Ovary (tissue), 7 donors: ENCODE measurements at regions not wholly inside any gene's neighbourhood (a gene's known extent, or its start where the extent isn't known, plus 50 kb on each side); places are given as distances from the start of the nearest gene placed in this dataset.
A peak's percentile ranks its signal among the peaks of the same experiment; 100 is the strongest.
"Not testable (repeated sequence)": the region's sequence is repeated elsewhere in the genome, so short reads cannot be mapped to it uniquely, and the experiment has no call there.

Experiments
- DNase-seq, 5 donors: peaks; one replicate each; pipeline ENCODE4 v3.0.0-alpha.2; 2019 to 2020
- H3K27ac ChIP-seq, 2 donors: fragments of 200-600 bp; one replicate each; pipeline versions ENCODE4 v1.5.1 to v1.8.0; 2019 to 2022
- H3K27me3 ChIP-seq: fragments of 200-600 bp; one replicate; pipeline ENCODE4 v1.8.0; 2022
- H3K36me3 ChIP-seq: fragments of 200-600 bp; sonication (generic); one replicate; pipeline ENCODE4 v1.5.1; 2019
- H3K4me1 ChIP-seq: one replicate; pipeline ENCODE4 v1.8.1; 2013; ENCODE audit warnings: mild to moderate bottlenecking, moderate library complexity; ENCODE audit not compliant: insufficient read depth
- H3K4me3 ChIP-seq: fragments of 200-600 bp; sonication (generic); one replicate; pipeline ENCODE4 v1.5.1; 2017
- H3K9me3 ChIP-seq, 2 donors: fragments of 200-600 bp in 1 of 2; sonication (generic) in 1 of 2; one replicate each; pipeline versions ENCODE4 v1.5.1 to v1.8.1; 2013 to 2019; ENCODE audit warnings: mild to moderate bottlenecking in 1 of 2, moderate library complexity in 1 of 2
- CTCF ChIP-seq, 3 donors: fragments of 450-650 bp in 2 of 3; fragments of 200-600 bp in 1 of 3; IDR thresholded peaks; one replicate each; pipeline versions ENCODE4 v1.5.1 to v1.8.0; 2016 to 2022; ENCODE audit warnings: antibody characterized with exemption in 3 of 3, mild to moderate bottlenecking in 1 of 3
- EP300 ChIP-seq: sonication (generic); formaldehyde crosslinking; IDR thresholded peaks from one replicate; pipeline ENCODE4 v1.6.1; 2017; ENCODE audit warnings: antibody characterized with exemption
- POLR2A ChIP-seq: fragments of 450-650 bp; IDR thresholded peaks from one replicate; pipeline ENCODE4 v1.6.1; 2017; ENCODE audit warnings: antibody characterized with exemption, mild to moderate bottlenecking, moderate library complexity
- WGBS, 3 donors: extraction: QIAGEN DNeasy Blood & Tissue Kit in 1 of 3; methylation state at CpG; one replicate each; pipeline versions ENCODE4 v1.1.5 to v1.1.7; 2013 to 2017; 5-methylcytosine and 5-hydroxymethylcytosine counted together
- intact Hi-C, 4 donors: fragments of 100-400 bp; cut with DNase I; formaldehyde crosslinking; loops; one replicate each; pipeline versions ENCODE4 v1.11.0 to v1.15.1; 2022 to 2023
- donor health status: DM: no; HTN: no; CAD: no; lungs with moderate emphysema.
- donor health status: DM: no; HTN: no; CAD: no.
- donor health status: Bipolar disorder and iron deficiency.
- donor health status: DM: no; HTN: no; CAD: no.
- donor health status: DM: yes; HTN: yes; CAD: no.

- DNase-seq = no peak
- intact Hi-C loops = no loop called here
- Histone ChIP-seq H3K9me3 (no peaks in the 10 kb centered on the region), H3K27me3 (no peaks in the 10 kb centered on the region), H3K27ac (no peak overlapping the region), H3K36me3 (no peaks in the 10 kb centered on the region), H3K4me3 (no peak overlapping the region), H3K4me1 (no peaks in the 10 kb centered on the region)
- no peak for TF ChIP-seq CTCF (IDR thresholded peaks at IDR 0.05)
- TF ChIP-seq EP300 = no peak
- no peak for TF ChIP-seq POLR2A
Measured at GRCh38 chr14:28305938-28306337, 460.6 kb upstream of the FOXG1 start.

GRCh38 chr14:28307506-28307905 lies 459.1 kb upstream of the FOXG1 start:
- no peak for TF ChIP-seq CTCF (IDR thresholded peaks at IDR 0.05)
- TF ChIP-seq POLR2A = no peak
- TF ChIP-seq EP300 = no peak
- H3K27ac ChIP-seq = no peak overlapping the region
- H3K4me3 ChIP-seq = no peak overlapping the region
- no peak for DNase-seq
- WGBS, 3 donors = 76 to 80% (median 79%) methylated on average over 1 of the region's 1 CpG
- H3K9me3 ChIP-seq = no peaks in the 10 kb centered on the region
- H3K4me1 ChIP-seq = no peaks in the 10 kb centered on the region
- intact Hi-C loops = no loop called here
- H3K36me3 ChIP-seq = no peaks in the 10 kb centered on the region
- no peaks in the 10 kb centered on the region for H3K27me3 ChIP-seq

GRCh38 chr14:28308734-28309133 lies 457.9 kb upstream of the FOXG1 start:
- intact Hi-C loops = no loop called here
- H3K9me3 ChIP-seq = no peaks in the 10 kb centered on the region
- TF ChIP-seq CTCF (IDR thresholded peaks at IDR 0.05) = no peak
- TF ChIP-seq EP300 = no peak
- no peak for TF ChIP-seq POLR2A
- DNase-seq = no peak
- 79 to 86% (median 86%) methylated on average over 2 of the region's 2 CpGs for WGBS, 3 donors
- H3K36me3 ChIP-seq = no peaks in the 10 kb centered on the region
- H3K4me3 ChIP-seq = no peak overlapping the region
- H3K27me3 ChIP-seq = no peaks in the 10 kb centered on the region
- H3K4me1 ChIP-seq = no peaks in the 10 kb centered on the region
- H3K27ac ChIP-seq = no peak overlapping the region

GRCh38 chr14:28317890-28318675 lies 448.5 kb upstream of the FOXG1 start:
- H3K36me3 ChIP-seq, H3K4me1 ChIP-seq, H3K27me3 ChIP-seq, H3K27ac ChIP-seq, H3K9me3 ChIP-seq, intact Hi-C loops, H3K4me3 ChIP-seq: not testable (repeated sequence)
- WGBS, 3 donors = 89 to 94% (median 90%) methylated on average over 31 to 32 of the region's 32 CpGs
- peak in 1 of 5 donors; percentile 7 for DNase-seq

- H3K36me3 ChIP-seq = no peaks in the 10 kb centered on the region
- no peaks in the 10 kb centered on the region for H3K27me3 ChIP-seq
- TF ChIP-seq EP300 = no peak
- no peak for TF ChIP-seq CTCF (IDR thresholded peaks at IDR 0.05)
- no peak for TF ChIP-seq POLR2A
- WGBS, 3 donors = 16 to 24% (median 19%) methylated on average over 3 of the region's 3 CpGs
- intact Hi-C loops = no loop called here
- H3K9me3 ChIP-seq = no peaks in the 10 kb centered on the region
- DNase-seq = no peak
- no peak overlapping the region for H3K27ac ChIP-seq
- H3K4me3 ChIP-seq = no peak overlapping the region
- H3K4me1 ChIP-seq = no peaks in the 10 kb centered on the region
Measured at GRCh38 chr14:28321475-28322244, 444.9 kb upstream of the FOXG1 start.
